COLO668 (cell line): ENCODE measurements at regions not wholly inside any gene's neighbourhood (a gene's known extent, or its start where the extent isn't known, plus 50 kb on each side); places are given as distances from the start of the nearest gene placed in this dataset.

ENCODE experiments used
- DNase-seq: peaks from one replicate; lab custom pipeline; 2025; ENCODE audit not compliant: unreplicated experiment; lab: John Stamatoyannopoulos, UW

GRCh38 chr15:69828181-69828828, 269.4 kb downstream of the TLE3 start:
- no peak for DNase-seq

- no peak for DNase-seq
Observed at GRCh38 chr15:69829974-69830373, 267.7 kb downstream of the TLE3 start.

DNA sequence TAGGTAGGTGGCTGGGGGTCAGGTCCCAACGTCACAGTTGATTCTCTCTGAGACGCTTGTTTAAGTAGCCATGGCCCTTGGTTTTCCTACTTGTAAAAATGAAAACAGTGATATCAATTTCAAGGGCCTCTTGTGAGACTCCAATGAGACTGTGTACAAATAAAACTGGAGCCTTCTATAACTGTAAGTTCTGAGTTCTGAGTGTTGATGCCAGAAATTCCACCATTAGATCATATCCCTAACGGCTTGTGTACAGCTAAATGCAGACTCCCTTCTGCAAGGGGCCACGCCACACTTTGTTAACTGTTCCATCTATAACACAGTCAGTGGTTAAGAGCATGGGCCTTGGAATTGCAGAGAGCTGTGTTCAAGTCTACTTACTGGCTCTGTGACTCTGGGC, 267.3 kb downstream of the TLE3 start:
- no peak for DNase-seq

GRCh38 chr15:69830876-69831275, 266.8 kb downstream of the TLE3 start:
- no peak for DNase-seq

DNA sequence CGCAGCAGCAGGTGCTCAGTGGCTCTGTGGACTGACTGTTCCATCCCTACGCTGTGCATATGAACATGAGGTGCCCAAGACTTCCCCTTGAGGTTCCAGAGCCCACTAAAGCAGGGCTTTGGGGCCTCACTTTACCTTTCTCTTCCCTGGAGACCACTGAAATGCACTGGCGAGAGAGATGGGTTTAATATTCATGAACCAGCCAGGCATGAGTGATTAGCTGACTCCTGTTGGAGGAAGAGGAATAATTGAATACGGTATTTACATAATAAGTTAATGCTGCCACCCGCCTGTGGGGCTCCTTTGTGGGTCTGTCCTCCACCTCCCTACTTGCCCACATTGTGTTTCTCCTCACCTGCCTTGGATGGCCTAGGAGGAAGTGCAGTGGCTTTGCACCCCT, 263.4 kb downstream of the TLE3 start:
- DNase-seq = no peak

DNA sequence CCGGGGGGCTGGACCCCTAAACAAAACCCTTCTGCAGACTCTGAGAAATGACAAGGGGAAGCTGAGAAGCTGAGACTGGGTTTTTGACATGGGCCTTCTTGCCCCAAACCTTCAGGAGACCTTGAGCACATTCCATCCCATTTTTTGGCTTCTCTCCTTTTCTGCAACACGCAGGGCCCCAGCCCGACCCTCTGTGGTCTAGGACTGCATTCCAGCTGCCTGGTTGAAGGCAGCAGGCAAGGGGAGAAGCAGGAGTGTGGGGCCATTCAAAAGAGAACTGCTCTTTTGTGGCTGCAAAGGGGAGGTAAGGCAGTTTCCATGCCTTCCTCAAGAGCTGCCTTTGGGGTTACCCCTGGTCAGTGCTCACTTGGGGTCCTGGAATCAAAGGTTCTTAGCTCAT, 263.0 kb downstream of the TLE3 start:
- no peak for DNase-seq

- no peak for DNase-seq
Observed at GRCh38 chr15:69836048-69836447, 261.7 kb downstream of the TLE3 start.

GRCh38 chr15:69836526-69837230, 261.0 kb downstream of the TLE3 start:
- DNase-seq = no peak

DNA sequence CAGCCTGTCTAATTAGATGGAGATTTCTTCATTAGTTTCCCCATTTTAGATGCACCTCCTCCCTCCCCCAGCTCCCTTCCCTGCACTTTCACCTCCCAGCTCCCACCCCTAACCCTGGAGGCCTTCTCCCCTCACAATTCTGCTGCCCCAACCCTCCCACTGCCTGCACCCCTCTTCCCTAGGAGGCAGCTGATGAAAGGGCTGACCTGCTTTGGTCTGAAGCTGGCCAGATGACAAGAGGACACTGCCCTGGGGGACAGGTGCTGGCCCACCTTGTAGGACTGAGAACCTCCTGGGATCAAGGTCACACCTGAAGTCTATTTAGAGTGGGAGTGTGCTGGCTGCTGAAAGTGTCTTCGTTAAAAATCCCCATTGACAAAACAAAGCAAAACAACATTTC, 259.4 kb downstream of the TLE3 start:
- DNase-seq = no peak

DNA sequence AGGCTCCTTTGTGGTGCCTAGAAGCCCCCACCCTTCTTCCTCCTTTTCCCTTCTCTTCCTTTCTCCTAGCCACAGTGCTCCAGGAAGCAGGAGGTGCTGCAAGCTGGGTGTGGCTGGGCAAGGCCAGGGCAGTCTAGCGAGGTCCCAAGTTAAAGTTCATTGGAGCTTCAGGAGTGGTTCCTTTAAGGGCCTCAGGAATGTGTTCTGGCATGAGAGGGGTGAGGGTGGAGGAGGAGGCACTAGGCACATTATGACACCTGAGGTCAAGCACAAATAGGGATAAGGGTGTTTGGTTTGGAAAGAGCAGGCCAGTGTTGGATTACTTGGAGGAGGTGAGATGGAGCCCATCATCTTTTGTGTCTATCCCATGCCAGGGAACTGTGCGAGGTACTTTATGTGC, 258.7 kb downstream of the TLE3 start:
- no peak for DNase-seq

- no peak for DNase-seq
Observed at GRCh38 chr15:69841113-69841828, 256.4 kb downstream of the TLE3 start.

- no peak for DNase-seq
Observed at GRCh38 chr15:69842851-69843250, 254.9 kb downstream of the TLE3 start.

DNA sequence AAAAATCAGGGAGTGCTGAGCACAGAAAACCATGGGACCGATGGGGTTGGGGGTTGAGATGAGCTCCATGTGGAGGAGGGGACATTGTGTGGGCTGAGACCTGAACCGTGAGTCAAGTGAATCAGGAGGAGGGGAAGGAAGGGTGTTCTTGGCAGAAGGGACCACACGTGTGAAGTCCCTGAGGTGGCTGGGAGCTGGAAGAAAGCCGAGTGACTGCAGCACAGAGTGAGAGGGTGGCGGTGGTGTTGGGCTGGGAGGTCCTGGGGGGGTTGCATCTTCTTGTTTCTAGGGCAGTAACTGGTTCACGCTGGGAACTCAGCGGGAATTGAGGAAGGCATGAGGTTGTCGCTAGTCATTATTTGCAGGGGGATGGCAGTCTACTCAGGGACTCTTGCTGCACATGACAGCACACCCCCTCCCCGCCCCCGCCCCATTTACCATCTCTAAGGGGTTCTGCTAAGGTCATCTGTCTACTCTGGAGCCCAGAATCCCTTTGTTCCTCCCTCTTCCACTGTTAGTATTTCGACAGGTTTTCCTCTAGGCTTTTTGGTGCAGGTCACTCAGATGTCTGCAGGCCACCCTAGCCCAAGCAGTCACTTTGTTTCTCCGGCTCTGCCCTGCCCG, 254.3 kb downstream of the TLE3 start:
- DNase-seq = no peak

DNA sequence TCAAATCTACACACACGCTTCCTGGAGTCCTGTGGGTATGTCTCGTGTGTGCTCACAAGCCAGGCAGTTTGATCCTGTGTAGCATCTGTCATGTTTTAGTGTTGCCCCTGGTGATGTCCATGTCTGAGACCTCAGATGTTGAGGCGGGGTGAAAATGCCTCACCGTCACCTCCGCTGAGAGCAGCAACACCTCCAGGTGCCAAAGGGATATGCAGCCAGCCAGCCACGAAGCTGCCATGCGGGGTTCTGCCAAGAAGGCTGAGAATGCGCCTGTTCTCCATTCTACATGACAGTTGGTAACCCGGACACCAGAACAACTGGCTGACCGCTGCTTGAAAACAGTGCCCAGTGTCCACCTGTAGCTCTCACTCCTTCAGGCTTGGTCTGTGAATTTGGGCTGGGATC, 253.8 kb downstream of the TLE3 start:
- no peak for DNase-seq

DNA sequence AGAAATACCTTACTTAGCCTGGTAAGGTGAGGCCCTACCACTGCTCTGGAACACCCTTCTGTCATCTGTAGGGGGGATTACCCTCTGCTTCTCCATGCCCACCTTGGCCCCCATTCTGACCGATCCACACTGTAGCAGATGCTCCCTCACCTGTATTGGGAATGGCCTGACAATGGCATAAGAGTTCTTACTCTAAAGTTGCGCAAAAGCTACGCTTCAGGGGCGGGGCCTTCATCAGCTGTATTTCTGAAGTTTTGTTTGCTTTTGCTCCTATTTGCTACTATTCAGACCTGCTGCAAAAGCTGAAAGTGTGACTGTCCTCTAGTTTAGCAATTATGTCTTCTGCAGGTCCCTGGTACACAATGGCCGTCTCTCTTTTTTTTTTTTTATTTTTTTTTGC, 252.6 kb downstream of the TLE3 start:
- no peak for DNase-seq

- no peak for DNase-seq
Observed at GRCh38 chr15:69847625-69848024, 250.1 kb downstream of the TLE3 start.

DNA sequence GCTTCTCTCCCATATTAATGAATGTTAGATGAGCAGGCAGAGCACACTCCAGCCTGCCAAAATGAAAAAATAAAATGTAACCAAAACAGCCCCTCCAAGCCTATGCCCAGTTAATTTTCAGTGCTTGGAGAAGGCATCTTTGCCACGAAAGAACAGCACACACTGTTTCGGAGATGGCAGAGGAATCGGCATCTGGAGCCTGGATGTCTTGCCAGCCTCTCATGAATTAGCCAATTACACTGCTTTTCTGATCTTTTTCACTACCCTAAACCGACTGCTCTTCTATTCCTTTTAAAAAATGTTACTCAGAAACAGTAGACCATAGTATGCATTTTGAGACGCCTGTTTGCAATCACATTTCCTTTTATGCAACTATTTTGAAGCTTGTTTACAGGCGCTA, 249.6 kb downstream of the TLE3 start:
- DNase-seq = no peak

DNA sequence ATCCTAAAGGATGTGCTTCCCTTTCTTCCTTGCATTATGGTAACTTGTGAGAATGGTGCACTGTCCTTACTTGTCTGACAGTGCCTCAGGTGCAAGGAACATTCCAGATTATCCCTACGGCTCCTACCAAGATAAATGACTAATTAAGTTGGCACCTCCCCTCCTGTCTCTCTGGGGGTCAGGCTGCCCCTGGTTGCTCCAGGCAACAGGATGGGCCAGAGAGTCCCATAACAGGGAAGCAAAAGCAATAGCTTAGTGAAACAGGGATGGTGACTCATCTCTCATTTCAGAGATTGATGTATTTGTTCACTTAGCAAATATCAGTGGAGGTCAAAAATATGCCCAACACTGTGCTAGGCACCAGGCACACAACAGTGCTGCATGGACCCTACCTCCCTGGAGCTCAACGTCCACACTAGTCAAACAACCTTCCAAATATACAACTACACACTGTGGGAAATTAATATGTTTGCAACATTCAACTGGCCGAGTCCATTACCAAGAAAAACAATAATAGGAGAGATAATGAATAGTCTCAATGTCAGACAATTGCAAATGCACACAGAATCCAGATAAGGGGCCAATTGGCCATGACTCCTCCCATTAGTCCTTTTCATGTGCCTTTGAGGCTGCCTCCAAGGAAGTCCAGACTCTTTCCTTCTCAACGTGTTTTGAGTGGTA, 249.0 kb downstream of the TLE3 start:
- DNase-seq = no peak

DNA sequence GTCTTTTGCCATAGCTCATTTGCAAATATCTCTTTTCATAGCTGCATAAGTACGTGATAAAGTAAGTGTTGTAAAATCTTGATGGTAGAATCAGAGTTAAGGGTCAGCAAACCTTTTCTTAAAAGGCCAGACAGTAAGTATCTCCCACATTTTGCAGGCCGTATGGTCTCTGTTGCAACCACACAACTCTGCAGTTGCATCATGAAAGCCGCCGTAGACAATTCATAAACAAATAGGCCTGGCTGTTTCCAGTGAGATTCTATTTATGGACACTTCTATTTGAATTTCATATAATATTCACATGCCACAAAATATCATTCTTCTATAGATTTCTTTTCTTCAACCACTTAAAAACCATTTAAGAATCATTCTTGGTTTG, 248.5 kb downstream of the TLE3 start:
- no peak for DNase-seq

DNA sequence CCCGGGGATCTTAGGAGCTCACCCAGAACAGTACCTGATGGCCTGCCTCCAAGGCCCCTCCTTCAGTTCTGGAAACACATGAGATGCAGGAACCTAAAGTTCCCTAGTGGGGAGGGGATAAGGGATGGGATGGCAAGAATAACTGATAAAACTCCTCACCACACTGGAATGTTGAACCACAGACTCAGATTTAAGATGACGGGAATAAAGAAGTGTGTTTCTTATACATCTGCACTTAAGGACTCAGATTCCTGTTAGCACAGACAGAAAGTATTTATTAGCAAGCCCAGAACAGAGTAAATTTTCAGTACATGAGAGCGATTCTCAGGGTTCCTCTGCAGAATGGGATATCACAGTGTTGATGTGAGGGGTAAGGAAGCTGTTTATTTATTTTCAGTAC, 245.2 kb downstream of the TLE3 start:
- DNase-seq = no peak

DNA sequence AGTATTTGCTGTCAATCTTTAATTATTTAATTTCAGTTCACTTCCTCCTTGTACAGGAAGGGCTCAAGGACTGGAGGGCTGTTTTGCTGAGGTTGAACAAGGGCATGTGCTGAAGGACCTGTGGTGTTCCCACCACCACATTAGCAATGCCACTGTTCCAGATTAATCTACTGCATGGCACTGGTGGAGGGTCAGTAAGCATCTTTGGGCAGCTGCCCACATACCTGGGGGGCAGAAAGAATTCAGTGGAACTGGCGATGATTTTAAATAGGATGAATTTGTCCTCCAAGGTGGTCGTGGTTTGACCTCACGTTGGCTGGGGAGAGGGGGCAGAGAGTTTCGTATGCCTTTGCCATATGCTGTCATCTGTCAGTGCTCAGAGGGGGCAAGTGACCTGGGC, 244.8 kb downstream of the TLE3 start:
- no peak for DNase-seq
